H1 (cell line): ENCODE measurements at regions not wholly inside any gene's neighbourhood (a gene's known extent, or its start where the extent isn't known, plus 50 kb on each side); places are given as distances from the start of the nearest gene placed in this dataset.

Experiments used
- CTCF ChIA-PET: fragments of 300-600 bp; sonication (Branson Sonifier 250); formaldehyde crosslinking; loops from one replicate; lab custom pipeline; 2021; ENCODE audit not compliant: partially characterized antibody; lab: Charles Lee
- POLR2A ChIA-PET: fragments of 300-600 bp; sonication (Branson Sonifier 250); formaldehyde crosslinking; loops from one replicate; lab custom pipeline; 2021; ENCODE audit warnings: inconsistent platforms; ENCODE audit not compliant: partially characterized antibody; lab: Charles Lee
- DNase-seq, 2 experiments: peaks; one replicate each; pipeline versions ENCODE4 v3.0.0 to v3.0.0-alpha.2; 2010 to 2022; ENCODE audit warnings: low spot score in 2 of 2, low read depth in 1 of 2, mixed read lengths in 1 of 2
- FAIRE-seq: peaks from 2 replicates; lab custom pipeline; 2011; peaks lifted over from hg19 to GRCh38; lab: Jason Lieb, UNC
- H2AFZ ChIP-seq: 2 replicates; pipeline ENCODE4 v1.8.1; 2012; ENCODE audit warnings: low read length, inconsistent platforms
- H2AK5ac ChIP-seq: 2 replicates; pipeline ENCODE4 v1.6.1; 2013; ENCODE audit warnings: low read depth, low read length
- H2BK120ac ChIP-seq: replicated peaks from 2 replicates; pipeline ENCODE3; 2013; ENCODE audit warnings: low read depth, low read length, inconsistent platforms
- H2BK12ac ChIP-seq: 2 replicates; pipeline ENCODE4 v1.6.1; 2013; ENCODE audit warnings: low read depth, low read length
- H2BK15ac ChIP-seq: 2 replicates; pipeline ENCODE4 v1.6.1; 2013; ENCODE audit warnings: low read length
- H2BK20ac ChIP-seq: 2 replicates; pipeline ENCODE4 v1.6.1; 2013; ENCODE audit warnings: low read length
- H2BK5ac ChIP-seq: 2 replicates; pipeline ENCODE4 v1.6.1; 2013; ENCODE audit warnings: low read depth, low read length
- H3K14ac ChIP-seq: 2 replicates; pipeline ENCODE4 v1.6.1; 2013; ENCODE audit warnings: inconsistent platforms; ENCODE audit not compliant: insufficient read length
- H3K18ac ChIP-seq: 2 replicates; pipeline ENCODE4 v1.6.1; 2013; ENCODE audit warnings: low read length; ENCODE audit errors: extremely low read depth
- H3K23ac ChIP-seq: 2 replicates; pipeline ENCODE4 v1.6.1; 2013; ENCODE audit warnings: inconsistent platforms; ENCODE audit not compliant: insufficient read length
- H3K23me2 ChIP-seq: 2 replicates; pipeline ENCODE4 v1.6.1; 2013; ENCODE audit warnings: low read depth, low read length
- H3K27ac ChIP-seq: 2 replicates; pipeline ENCODE4 v1.6.1; 2011; ENCODE audit warnings: low read depth, low read length, inconsistent platforms
- H3K27me3 ChIP-seq, 4 experiments: replicated peaks in 1 of 4; 1 replicate in 1 of 4; 2 replicates in 3 of 4; pipeline versions ENCODE4 v1.6.1 to v1.8.1; 2011 to 2013; ENCODE audit warnings: low read length in 3 of 4, mild to moderate bottlenecking in 3 of 4, inconsistent platforms in 2 of 4, mixed read lengths in 2 of 4, moderate library complexity in 1 of 4; ENCODE audit not compliant: control insufficient read depth in 3 of 4, insufficient read depth in 3 of 4; ENCODE audit errors: extremely low read depth in 1 of 4
- H3K36me3 ChIP-seq, 4 experiments: 2 replicates each; pipeline versions ENCODE4 v1.6.1 to v1.8.1; 2011 to 2013; ENCODE audit warnings: mild to moderate bottlenecking in 4 of 4, low read length in 3 of 4, moderate library complexity in 2 of 4, control low read depth in 1 of 4, inconsistent platforms in 1 of 4; ENCODE audit not compliant: insufficient read depth in 4 of 4, control insufficient read depth in 2 of 4
- H3K4ac ChIP-seq: replicated peaks from 2 replicates; pipeline ENCODE3; 2013; ENCODE audit warnings: low read length, low read depth, mixed read lengths, inconsistent platforms; ENCODE audit not compliant: insufficient read length
- H3K4me1 ChIP-seq, 4 experiments: replicated peaks in 1 of 4; 1 replicate in 1 of 4; 2 replicates in 3 of 4; pipeline versions ENCODE4 v1.6.1 to v1.8.1; 2011 to 2013; ENCODE audit warnings: low read length in 3 of 4, inconsistent platforms in 2 of 4, mixed read lengths in 1 of 4; ENCODE audit not compliant: insufficient read depth in 4 of 4, control insufficient read depth in 3 of 4
- H3K4me2 ChIP-seq, 2 experiments: 2 replicates each; pipeline versions ENCODE4 v1.6.1 to v1.8.1; 2011 to 2013; ENCODE audit warnings: low read depth in 2 of 2, low read length in 2 of 2, control low read depth in 1 of 2, inconsistent platforms in 1 of 2, mild to moderate bottlenecking in 1 of 2; ENCODE audit not compliant: insufficient read depth in 1 of 2
- H3K4me3 ChIP-seq, 4 experiments: fragments of 200-600, 300-600 bp in 1 of 4; sonication (generic), shearing (Covaris generic), sonication (Bioruptor Twin) in 1 of 4; 2 replicates each; pipeline versions ENCODE4 v1.5.1 to v1.8.1; 2011 to 2016; ENCODE audit warnings: low read length in 4 of 4, low read depth in 3 of 4, control low read depth in 2 of 4, inconsistent platforms in 2 of 4, mild to moderate bottlenecking in 2 of 4, mixed read lengths in 1 of 4, moderate library complexity in 1 of 4; ENCODE audit not compliant: insufficient read depth in 2 of 4; ENCODE audit errors: extremely low read depth in 1 of 4
- H3K56ac ChIP-seq: replicated peaks from 2 replicates; pipeline ENCODE3; 2013; ENCODE audit warnings: low read depth, mild to moderate bottlenecking, mixed read lengths, low read length, inconsistent platforms; ENCODE audit not compliant: insufficient read length
- H3K79me1 ChIP-seq: 2 replicates; pipeline ENCODE4 v1.6.1; 2013; ENCODE audit warnings: low read depth, low read length, control low read depth
- H3K79me2 ChIP-seq, 2 experiments: 2 replicates each; pipeline versions ENCODE4 v1.6.1 to v1.8.1; 2012 to 2013; ENCODE audit warnings: low read length in 2 of 2, mild to moderate bottlenecking in 2 of 2, inconsistent platforms in 1 of 2; ENCODE audit not compliant: insufficient read depth in 2 of 2, control insufficient read depth in 1 of 2
- H3K9ac ChIP-seq, 4 experiments: replicated peaks in 1 of 4; 1 replicate in 1 of 4; 2 replicates in 3 of 4; pipeline versions ENCODE4 v1.6.1 to v1.8.1; 2011 to 2013; ENCODE audit warnings: low read depth in 3 of 4, low read length in 3 of 4, control low read depth in 2 of 4, mild to moderate bottlenecking in 2 of 4, moderate library complexity in 2 of 4, inconsistent platforms in 1 of 4; ENCODE audit errors: extremely low read depth in 1 of 4
- H3K9me3 ChIP-seq, 2 experiments: 2 replicates each; pipeline versions ENCODE4 v1.6.1 to v1.8.1; 2012 to 2013; ENCODE audit warnings: mild to moderate bottlenecking in 2 of 2, moderate library complexity in 2 of 2, control low read depth in 1 of 2, inconsistent platforms in 1 of 2, low read depth in 1 of 2, low read length in 1 of 2, mixed read lengths in 1 of 2; ENCODE audit not compliant: insufficient read depth in 2 of 2
- H4K20me1 ChIP-seq, 2 experiments: replicated peaks in 1 of 2; 2 replicates each; pipeline versions ENCODE3 to v1.8.1; 2011 to 2013; ENCODE audit warnings: inconsistent platforms in 2 of 2, low read length in 2 of 2, mild to moderate bottlenecking in 1 of 2; ENCODE audit not compliant: insufficient read depth in 2 of 2, control insufficient read depth in 1 of 2
- H4K5ac ChIP-seq: 2 replicates; pipeline ENCODE4 v1.6.1; 2013; ENCODE audit warnings: low read length, low read depth, mixed read lengths, inconsistent platforms; ENCODE audit not compliant: insufficient read length
- H4K8ac ChIP-seq: 2 replicates; pipeline ENCODE4 v1.8.0; 2013; ENCODE audit warnings: mild to moderate bottlenecking, moderate library complexity, low read length, inconsistent platforms; ENCODE audit not compliant: insufficient read depth; ENCODE audit errors: extremely low read depth
- H4K91ac ChIP-seq: replicated peaks from 2 replicates; pipeline ENCODE3; 2013; ENCODE audit warnings: low read length, mixed read lengths, inconsistent platforms; ENCODE audit not compliant: insufficient read length
- ATF2 ChIP-seq: IDR thresholded peaks from 2 replicates; pipeline ENCODE4 v1.6.1; 2012; ENCODE audit warnings: low read length, inconsistent platforms
- ATF3 ChIP-seq: IDR thresholded peaks from 2 replicates; pipeline ENCODE4 v1.6.1; 2011; ENCODE audit warnings: low read depth, mild to moderate bottlenecking, low read length; ENCODE audit not compliant: insufficient read depth
- BCL11A ChIP-seq, 2 experiments: IDR thresholded peaks; one replicate each; pipeline ENCODE4 v1.6.1; 2011; ENCODE audit warnings: low read depth in 2 of 2, low read length in 2 of 2, mild to moderate bottlenecking in 2 of 2
- CBX8 ChIP-seq: fragments of 300-800, 300-1000 bp; sonication (generic); IDR thresholded peaks from 2 replicates; pipeline ENCODE4 v1.7.1; 2016; ENCODE audit warnings: low read depth, low read length, borderline replicate concordance
- EZH2 ChIP-seq: fragments of 200-600 bp; sonication (generic); IDR thresholded peaks from 2 replicates; pipeline ENCODE4 v1.7.1; 2012; ENCODE audit warnings: low read depth, mild to moderate bottlenecking, moderate library complexity, low read length, inconsistent platforms; ENCODE audit not compliant: severe bottlenecking
- FOSL1 ChIP-seq: IDR thresholded peaks from 2 replicates; pipeline ENCODE4 v1.6.1; 2011; ENCODE audit warnings: mild to moderate bottlenecking, low read depth, low read length, moderate library complexity; ENCODE audit not compliant: insufficient read depth
- HDAC2 ChIP-seq, 2 experiments: fragments of 300-600 bp in 1 of 2; sonication (generic) in 1 of 2; IDR thresholded peaks; 2 replicates each; pipeline ENCODE4 v1.6.1; 2011 to 2012; ENCODE audit warnings: low read depth in 2 of 2, low read length in 2 of 2, mild to moderate bottlenecking in 2 of 2, moderate library complexity in 2 of 2, borderline replicate concordance in 1 of 2, inconsistent platforms in 1 of 2
- KDM4A ChIP-seq: IDR thresholded peaks from one replicate; pipeline ENCODE4 v1.7.1; 2012; ENCODE audit warnings: low read depth, mild to moderate bottlenecking, moderate library complexity, low read length, inconsistent platforms; ENCODE audit not compliant: severe bottlenecking
- SIRT6 ChIP-seq: IDR thresholded peaks from one replicate; pipeline ENCODE4 v1.7.1; 2012; ENCODE audit warnings: low read length, inconsistent platforms
- SIX5 ChIP-seq: IDR thresholded peaks from 2 replicates; pipeline ENCODE4 v1.6.1; 2011; ENCODE audit warnings: mild to moderate bottlenecking, low read depth, low read length
- SUZ12 ChIP-seq: fragments of 200-600 bp; sonication (generic); IDR thresholded peaks from 2 replicates; pipeline ENCODE4 v1.6.1; 2012; ENCODE audit warnings: mild to moderate bottlenecking, inconsistent platforms, low read length, moderate library complexity, mixed read lengths
- WGBS, 2 experiments: shearing (Covaris generic) in 1 of 2; methylation state at CpG; one replicate each; pipeline versions ENCODE4 v1.1.6 to v1.1.7; 2013 to 2015; ENCODE audit warnings: low lambda C conversion rate in 2 of 2, mixed read lengths in 2 of 2, inconsistent platforms in 1 of 2, low coverage in 1 of 2, missing lambda C conversion rate in 1 of 2; ENCODE audit not compliant: insufficient replicate concordance in 2 of 2, insufficient coverage in 1 of 2, insufficient read length in 1 of 2; ENCODE audit errors: extremely low coverage in 1 of 2, missing lambda C conversion rate in 1 of 2; 5-methylcytosine and 5-hydroxymethylcytosine counted together

- CTCF ChIA-PET, result interaction anchor here (1.4 kb wide), 1 partner anchor 394 kb away, joined by 3 read pairs; no protein-coding TSS in a partner anchor
- Histone ChIP-seq H2AFZ (no peak overlapping the region), H3K4me3 (no peak overlapping the region), H3K18ac (no peak overlapping the region; the same call in 1 of the 2 replicates), H3K23ac (no peak overlapping the region), H3K36me3 (no peaks in the 10 kb centered on the region), H3K79me2 (no peaks in the 10 kb centered on the region), H3K56ac (no peak overlapping the region), H2BK12ac (no peak overlapping the region), H2BK15ac (no peak overlapping the region), H2BK5ac (no peak overlapping the region), H3K9ac (no peak overlapping the region), H2BK120ac (no peak overlapping the region), H2AK5ac (no peak overlapping the region), H3K27me3 (no peaks in the 10 kb centered on the region), H3K4ac (no peak overlapping the region), H4K20me1 (no peaks in the 10 kb centered on the region), H3K79me1 (no peaks in the 10 kb centered on the region), H4K5ac (no peak overlapping the region), H3K23me2 (no peaks in the 10 kb centered on the region), H3K4me1 (no peaks in the 10 kb centered on the region), H3K27ac (no peak overlapping the region), H3K4me2 (no peak overlapping the region), H3K9me3 (peaks cover 7% of the 10 kb centered on the region in 2 experiments; a peak in 1 of 4 replicates), H4K91ac (no peak overlapping the region), H2BK20ac (peak overlapping the region; percentile 32; the same call in 1 of the 2 replicates), H3K14ac (no peak overlapping the region), H4K8ac (no peak overlapping the region)
- DNase-seq (no peak), FAIRE-seq (no peak)
- TF ChIP-seq HDAC2 (IDR thresholded peaks at IDR 0.05; ENCODE audit: borderline replicate concordance in 1 of 2, low read depth in 2 of 2, low read length in 2 of 2), result no peak
- TF ChIP-seq SIRT6, result no peak
- no peak for TF ChIP-seq BCL11A (IDR thresholded peaks at IDR 0.05; ENCODE audit: low read depth in 2 of 2, low read length in 2 of 2)
- no peak for TF ChIP-seq SUZ12
- TF ChIP-seq CBX8, result no peak
- no peak for TF ChIP-seq ATF2
- TF ChIP-seq SIX5, result no peak
- no peak for TF ChIP-seq KDM4A
- TF ChIP-seq ATF3, result no peak
- TF ChIP-seq FOSL1, result no peak
- TF ChIP-seq EZH2, result no peak
- 90% methylated on average over 8 of the region's 8 CpGs; no CpG with 5 or more reads in 1 of the 2 experiments for WGBS, 2 experiments
- POLR2A ChIA-PET, result no interaction called here
Observed at GRCh38 chr4:129903861-129904260, 807.9 kb downstream of the C4orf33 start.
